Stimulated activated CD8-positive, alpha-beta memory T cell treated with anti-CD3 and anti-CD28 coated beads, Interleukin-4, amount 100 ng/mL, for 48 hours (primary cell): ENCODE measurements at regions not wholly inside any gene's neighbourhood (a gene's known extent, or its start where the extent isn't known, plus 50 kb on each side); places are given as distances from the start of the nearest gene placed in this dataset.

Source experiments
- DNase-seq: peaks from one replicate; pipeline ENCODE4 v3.0.0-alpha.2; 2020

DNA sequence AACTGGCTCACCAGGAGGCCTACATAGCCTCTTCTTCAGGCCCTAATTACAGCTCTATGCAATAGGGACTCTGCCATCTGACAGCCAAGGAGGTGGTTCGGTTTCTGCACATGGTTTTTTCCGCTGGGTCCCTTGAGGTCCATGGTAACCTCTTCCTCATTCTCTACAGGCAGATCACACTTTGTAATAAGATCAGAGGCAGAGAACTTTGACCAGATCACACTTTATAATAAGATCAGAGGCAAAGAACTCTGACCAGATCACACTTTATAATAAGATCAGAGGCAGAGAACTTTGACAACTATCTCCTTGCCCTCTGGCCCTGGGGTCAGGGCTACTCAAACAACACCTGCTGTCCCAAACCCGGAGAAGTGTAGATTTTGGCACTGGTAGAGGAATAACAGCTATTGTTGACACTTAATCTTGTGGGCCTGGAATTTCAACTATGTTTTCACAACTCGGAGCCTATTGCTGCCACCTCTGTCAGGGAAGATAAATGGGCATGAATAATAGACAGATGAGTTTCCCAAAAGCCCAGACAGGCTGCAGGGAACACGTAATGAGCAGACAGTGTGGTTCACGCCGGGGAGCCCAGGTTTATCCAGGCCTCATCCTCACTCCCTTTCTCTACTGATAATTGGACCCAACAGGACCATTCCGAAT lies 246.1 kb downstream of the UQCRFS1 start:
- DNase-seq: no peak

DNA sequence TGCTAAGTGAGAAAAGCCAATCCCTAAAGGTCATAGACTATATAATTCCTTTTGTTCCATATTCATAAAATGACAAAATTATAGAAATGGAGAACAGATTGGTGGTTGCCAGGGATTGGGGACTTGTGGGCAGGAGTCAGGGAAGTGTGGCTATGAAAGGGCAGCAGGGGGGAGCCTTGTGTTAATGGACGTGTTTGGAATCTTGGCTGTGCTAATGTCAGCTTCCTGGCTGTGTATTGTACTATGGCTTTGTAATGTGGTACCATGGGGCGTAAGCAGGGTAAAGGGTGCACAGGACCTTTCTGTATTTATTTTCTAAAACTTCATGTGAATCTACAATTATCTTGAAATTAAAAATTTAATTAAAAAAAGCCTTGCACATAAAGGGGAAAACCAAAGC lies 248.5 kb downstream of the UQCRFS1 start:
- no peak for DNase-seq

GRCh38 chr19:28963486-28964250 lies 249.3 kb downstream of the UQCRFS1 start:
- no peak for DNase-seq

DNA sequence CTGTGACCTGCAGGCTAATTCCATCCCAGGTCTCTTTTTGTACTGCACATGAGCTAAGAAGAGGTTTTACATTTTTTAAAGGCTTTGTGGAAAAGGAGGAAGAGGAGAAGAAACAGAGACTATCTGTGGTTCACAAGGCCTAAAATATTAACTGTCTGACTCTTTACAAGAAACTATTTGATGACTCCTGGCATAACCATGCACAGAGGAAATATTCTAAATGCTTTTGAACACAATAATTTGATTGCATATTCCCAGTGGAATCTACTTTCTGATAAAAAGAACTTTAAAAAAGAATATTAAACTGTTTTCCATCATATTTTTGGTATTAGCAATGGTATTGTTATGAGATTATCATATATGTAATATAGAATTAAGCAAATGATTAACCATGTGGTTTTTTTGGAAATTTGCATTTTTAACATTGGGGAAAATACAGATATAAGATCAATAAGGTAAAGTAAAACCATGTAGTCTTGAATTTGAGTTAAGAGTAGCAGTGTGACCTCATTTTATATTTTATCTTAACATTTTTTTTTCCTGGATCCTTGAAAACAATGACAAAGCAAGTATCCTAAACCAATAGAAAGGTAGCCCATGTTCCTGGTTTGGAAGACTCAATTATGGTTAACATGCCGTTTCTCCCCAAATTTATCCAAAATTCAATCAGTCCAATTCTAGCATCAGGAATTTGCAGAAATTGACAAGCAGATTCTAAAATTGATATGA lies 251.0 kb downstream of the UQCRFS1 start:
- no peak for DNase-seq

GRCh38 chr19:28960986-28961705 lies 251.8 kb downstream of the UQCRFS1 start:
- DNase-seq: no peak

GRCh38 chr19:28960586-28960985 lies 252.4 kb downstream of the UQCRFS1 start:
- DNase-seq: no peak

GRCh38 chr19:28956961-28957360 lies 256.0 kb downstream of the UQCRFS1 start:
- no peak for DNase-seq

GRCh38 chr19:28956421-28956820 lies 256.5 kb downstream of the UQCRFS1 start:
- DNase-seq: no peak

GRCh38 chr19:28949535-28949934 lies 263.4 kb downstream of the UQCRFS1 start:
- no peak for DNase-seq

DNA sequence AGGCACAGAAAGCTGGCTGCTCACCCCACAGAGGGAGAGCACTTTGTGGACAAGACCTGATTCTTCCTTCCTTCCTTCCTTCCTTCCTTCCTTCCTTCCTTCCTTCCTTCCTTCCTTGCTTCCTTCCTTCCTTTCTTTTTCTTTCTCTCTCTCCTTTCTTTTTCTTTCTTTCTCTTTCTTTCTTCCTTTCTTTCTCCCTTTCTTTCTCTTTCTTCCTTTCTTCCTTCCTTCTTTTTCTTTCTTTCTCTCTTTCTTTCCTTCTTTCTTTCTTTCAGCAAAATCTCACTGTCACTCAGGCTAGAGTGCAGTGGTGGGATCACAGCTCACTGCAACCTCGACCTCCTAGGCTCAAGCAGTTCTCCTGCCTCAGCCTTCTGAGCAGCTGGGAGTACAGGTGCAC lies 263.9 kb downstream of the UQCRFS1 start:
- DNase-seq: no peak

DNA sequence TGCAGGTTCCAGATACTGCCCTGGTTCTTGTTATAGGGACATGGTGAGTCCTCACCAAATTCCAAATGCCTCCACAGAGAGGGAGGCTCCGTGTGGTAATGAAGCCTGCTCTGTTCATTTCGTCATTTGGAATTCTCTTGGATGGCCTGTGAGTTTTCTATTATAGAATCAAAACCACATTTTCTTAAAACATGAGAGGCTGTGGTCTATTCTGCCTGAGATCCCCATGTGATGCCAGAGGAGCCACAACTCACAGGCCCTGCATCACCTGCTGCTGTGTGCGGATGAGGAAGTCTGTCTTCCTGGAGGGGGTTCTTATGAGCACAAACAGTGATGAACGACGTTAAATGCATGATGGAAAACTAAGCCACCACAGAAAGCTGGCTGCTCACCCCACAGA lies 264.4 kb downstream of the UQCRFS1 start:
- no peak for DNase-seq

DNA sequence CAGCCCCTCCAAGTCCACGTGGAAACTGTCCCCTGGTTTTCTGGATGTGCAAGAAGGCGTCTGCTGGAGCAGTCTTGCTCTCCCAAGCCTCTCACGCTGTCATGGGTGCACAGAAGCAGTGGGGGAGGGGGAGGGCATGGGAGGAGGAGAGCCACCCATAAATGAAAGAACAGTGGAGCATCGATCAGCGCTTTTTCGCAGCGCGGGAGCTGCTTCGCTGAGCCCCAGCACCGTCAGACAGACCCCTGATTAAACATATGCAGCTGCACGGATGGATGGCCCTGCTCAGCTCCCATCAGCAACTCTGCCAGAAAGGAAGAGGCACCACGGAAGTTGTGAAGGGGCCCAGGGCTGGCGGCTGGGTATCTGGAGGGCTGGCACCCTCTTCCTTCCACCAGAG lies 264.9 kb downstream of the UQCRFS1 start:
- DNase-seq: no peak

DNA sequence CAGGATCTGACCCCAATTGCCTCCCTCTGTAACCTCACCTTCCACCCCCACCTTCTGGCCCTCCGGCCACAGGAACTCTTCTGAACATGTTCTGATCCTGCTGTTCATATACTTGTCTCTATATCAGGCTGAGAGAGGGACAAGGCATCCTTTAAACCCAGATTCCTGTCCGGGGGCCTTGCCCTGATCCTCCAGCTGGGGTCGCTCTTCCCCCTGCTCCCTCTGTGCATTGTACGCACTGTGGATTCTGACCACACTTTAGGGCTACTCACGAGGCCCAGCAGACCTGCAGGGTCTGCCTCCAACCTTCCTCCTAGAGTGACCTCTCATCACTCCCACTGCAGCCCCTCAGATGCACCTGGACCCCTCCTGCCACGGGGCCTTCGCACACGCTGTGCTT lies 269.3 kb downstream of the UQCRFS1 start:
- DNase-seq: no peak

DNA sequence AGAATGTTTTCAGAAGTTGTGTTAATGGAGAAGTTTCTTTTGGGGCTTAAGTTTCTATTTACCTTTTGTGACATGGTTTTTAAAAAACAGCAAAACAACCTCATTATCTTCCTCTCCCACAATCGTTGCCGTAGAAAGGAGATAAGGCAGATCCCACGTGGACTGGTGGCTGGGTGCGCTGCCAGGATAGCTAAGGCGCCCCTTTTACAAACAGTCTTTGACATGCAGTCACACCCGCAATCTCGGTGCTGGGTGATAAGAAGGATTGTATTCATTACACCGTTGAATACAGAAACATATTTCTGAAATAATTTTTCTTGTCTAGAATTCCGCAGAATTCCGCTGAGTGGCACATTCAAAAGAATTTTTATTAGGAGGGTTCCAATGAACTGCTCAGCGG lies 271.1 kb downstream of the UQCRFS1 start:
- DNase-seq: no peak

GRCh38 chr19:28940751-28941500 lies 272.0 kb downstream of the UQCRFS1 start:
- DNase-seq: no peak

DNA sequence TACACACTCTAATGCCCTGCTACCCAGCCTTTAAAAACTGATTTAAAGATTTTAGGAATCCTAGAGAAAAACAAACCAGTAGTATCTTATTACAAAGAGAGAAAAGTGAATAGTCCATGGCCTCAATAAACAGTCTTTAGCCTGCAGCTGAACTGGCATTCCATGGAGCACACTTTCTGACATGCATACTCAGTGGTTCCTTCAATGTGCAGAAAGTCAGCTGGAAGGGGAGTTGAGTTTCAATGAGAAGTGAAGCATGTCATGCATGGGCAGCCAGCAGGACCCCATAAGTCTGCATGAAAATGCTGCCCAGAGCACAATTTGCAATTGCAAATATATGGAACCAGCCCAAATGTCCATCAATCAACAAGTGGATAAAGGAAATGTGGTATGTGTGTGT lies 273.7 kb downstream of the UQCRFS1 start:
- no peak for DNase-seq

- DNase-seq: no peak
These were observed 276.9 kb downstream of the UQCRFS1 start for GRCh38 chr19:28936001-28936400.

- no peak for DNase-seq
These were observed 278.3 kb downstream of the UQCRFS1 start for GRCh38 chr19:28934631-28935030.

GRCh38 chr19:28933039-28933438 lies 279.9 kb downstream of the UQCRFS1 start:
- no peak for DNase-seq

- no peak for DNase-seq
These were observed 280.5 kb downstream of the UQCRFS1 start for GRCh38 chr19:28932446-28932845.

GRCh38 chr19:28929006-28929405 lies 283.9 kb downstream of the UQCRFS1 start:
- no peak for DNase-seq

- DNase-seq: no peak
These were observed 285.5 kb downstream of the UQCRFS1 start for GRCh38 chr19:28927456-28927855.
